GM18858 (cell line): ENCODE measurements at regions not wholly inside any gene's neighbourhood (a gene's known extent, or its start where the extent isn't known, plus 50 kb on each side); places are given as distances from the start of the nearest gene placed in this dataset.

Source experiments
- ATAC-seq: cut with Tn5 transposase; IDR thresholded peaks from one replicate; pipeline ENCODE4 v1.9.1; 2021; ENCODE audit not compliant: unreplicated experiment

DNA sequence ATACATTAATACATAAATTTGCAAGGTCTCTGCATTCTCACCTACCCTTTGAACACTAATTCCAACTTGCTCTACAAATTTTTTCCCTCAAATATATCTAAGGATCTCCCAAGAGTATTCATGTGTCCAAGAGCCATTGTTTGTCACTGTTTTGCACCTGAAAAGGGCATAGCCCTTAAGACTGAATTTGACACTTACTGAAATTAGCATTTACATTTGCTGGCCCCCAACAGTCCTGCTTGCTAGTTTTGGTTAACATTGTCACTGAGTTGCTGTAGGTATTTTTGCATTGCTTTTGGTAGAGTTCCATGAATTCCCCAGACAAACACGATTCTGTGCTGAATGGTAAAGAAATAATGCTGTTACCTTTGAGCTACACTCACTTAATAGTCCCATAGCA, 57.3 kb downstream of the KCNA4 start:
- ATAC-seq = no peak

DNA sequence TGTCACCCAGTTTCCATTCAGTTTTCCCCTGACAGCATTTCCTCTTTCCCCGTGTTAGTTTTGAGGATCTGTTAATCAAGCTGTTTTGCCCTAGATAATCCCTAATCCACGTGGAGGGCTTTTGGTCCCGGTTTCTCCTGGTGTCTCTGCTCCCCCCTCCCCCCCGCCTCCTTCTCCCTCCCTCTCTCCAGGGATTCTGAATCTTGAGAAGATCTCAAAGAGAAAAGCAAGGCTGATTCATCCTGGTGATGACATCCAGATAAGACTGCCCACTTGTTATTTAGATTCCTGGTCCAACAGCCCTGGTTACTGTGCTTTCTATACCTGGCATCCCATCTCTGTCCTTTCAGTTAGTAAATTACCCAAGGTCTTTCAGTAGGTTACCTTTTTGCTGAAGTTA, 59.4 kb downstream of the KCNA4 start:
- ATAC-seq = no peak

DNA sequence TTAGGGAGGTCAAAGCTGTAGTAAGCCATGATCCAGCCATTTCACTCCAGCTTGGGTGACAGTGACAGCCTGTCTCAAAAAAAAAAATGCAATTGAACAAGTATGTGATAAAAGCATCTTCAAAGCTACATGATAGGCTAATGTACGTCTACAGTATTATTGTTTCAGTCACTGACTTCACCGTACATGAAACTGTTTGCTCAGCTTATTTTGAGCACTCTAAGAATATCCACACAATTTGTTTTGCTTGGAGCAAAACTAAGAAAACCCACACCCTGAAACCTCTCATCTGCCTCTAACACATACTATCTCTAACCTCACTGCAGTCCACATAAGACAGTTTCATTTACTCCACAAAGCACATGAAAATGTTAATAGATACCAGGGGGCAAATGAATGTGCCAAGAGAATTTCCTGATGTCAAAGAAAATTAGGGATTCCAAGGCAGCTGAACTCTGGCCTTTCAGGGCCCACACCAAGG, 60.7 kb downstream of the KCNA4 start:
- no peak for ATAC-seq

DNA sequence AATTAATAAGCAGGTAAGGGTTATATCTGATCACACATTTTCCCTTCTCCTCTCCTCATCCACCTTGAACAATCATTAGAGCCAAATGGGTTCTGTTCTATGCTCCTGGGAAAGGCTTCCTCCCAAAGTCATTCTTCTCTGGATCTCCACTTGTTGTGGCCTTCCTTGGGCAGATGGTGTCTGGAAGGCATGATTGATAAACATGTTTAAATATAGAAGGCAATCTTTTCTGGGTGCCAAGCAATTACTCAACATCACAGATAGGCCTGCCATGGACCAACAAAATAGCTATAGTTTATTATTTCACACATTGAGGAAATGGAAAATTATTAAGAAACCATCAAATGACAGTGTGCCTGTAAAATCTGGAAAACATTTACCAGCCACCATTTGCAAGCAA, 73.5 kb downstream of the KCNA4 start:
- ATAC-seq = no peak

DNA sequence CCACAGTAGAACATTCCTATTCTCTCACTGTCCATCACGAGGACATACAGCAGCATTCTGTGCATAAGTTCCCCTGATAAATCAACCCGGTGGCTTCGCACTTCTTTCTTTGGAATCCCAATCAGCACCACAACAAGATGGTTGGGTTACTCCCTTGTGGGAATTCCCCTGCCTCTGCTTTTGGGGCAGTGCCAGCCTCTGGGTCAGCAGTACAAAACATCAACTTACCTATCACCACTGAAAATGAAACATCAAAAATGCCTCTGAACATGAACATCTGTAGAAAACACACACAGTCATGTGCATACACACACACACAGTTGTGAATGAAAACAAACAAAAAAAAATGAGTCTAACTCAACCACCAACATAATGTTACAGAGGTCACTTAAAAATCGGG, 79.3 kb downstream of the KCNA4 start:
- no peak for ATAC-seq

DNA sequence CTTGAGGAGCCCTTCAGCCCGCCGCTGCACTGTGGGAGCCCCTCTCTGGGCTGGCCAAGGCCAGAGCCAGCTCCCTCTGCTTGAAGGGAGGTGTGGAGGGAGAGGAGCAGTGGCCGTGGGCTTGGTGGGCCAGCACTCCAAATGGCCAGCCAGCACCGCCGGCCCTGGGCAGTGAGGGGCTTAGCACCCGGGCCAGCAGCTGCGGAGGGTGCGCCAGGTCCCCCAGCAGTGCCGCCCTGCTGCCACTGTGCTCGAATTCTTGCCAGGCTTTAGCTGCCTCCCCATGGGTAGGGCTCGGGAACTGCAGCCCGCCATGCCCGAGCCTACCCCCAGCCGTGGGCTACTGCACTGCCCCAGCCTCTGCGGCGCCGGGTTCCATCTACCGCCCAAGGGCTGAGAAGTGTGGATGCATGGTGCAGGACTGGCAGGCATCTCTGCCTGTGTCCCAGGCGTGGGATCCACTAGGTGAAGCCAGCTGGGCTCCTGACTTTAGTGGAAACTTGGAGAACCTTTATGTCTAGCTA, 82.7 kb downstream of the KCNA4 start:
- ATAC-seq = no peak

DNA sequence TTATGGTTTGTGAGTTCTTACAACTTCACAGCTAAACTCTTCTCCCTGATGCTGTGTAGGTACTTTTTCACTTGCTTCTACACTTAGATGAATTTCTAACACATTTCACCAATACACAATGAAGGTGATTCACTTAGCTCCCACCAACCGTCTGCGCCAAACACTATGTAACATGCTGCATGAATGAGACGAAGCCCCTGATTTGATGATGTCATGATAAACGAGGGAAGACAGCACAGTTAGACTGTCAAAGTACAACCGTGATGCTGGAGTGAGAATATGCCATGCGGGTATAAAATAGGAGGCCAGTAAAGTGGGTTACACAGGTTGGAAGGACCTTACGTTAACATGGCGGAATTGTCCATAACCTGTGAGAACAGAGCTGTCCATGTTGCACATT, 100.8 kb downstream of the KCNA4 start:
- no peak for ATAC-seq

DNA sequence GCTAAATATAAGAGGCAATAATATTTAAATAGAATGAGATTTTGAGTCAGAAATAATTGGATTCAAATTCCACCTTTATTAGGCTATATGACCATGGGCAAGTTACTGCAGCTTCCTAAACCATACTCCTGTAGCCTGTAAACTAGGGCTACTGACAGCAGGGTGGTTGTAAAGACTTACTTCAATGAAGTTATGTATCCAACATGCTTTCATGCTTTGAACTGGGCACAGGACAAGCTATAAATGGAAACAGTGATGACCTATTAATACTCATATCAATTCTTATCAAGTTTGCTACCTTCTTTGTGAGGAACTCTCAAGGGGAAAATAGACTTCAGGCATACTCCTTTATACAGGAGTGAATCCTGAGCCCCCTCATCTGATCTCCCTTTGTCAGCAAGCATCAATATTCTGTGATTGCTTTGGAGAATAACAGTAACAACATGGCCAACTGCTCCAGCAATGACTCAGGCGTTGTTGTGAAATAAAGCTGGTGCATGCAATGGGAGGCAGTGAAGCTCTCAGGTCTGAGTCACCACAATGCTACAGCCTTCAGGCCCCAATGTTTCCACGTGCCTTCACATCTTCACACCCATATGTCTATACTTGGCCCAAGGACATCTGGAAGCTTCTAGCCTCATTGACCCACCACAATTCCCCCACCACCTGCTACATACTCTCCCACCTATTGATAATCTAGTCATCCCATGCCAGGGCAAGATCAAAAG, 102.5 kb downstream of the KCNA4 start:
- ATAC-seq = no peak

DNA sequence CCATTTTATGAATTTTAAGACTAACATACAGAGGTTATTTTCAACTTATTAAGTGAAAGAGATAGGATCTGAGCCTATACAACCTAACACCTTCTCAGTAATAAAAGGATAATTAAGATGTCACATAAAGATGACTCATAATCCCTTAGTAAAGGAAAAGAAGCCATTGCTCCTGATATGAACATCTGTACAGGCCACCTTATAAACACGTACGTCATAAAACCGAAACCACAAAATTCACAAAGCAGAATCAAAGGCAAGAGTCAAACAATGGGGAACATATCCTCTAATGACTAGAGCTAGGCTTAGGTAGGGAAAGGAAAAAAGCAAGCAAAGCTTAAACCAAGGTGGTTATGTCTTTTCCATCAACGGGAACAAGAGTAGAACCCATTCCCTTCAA, 103.5 kb downstream of the KCNA4 start:
- ATAC-seq = no peak

DNA sequence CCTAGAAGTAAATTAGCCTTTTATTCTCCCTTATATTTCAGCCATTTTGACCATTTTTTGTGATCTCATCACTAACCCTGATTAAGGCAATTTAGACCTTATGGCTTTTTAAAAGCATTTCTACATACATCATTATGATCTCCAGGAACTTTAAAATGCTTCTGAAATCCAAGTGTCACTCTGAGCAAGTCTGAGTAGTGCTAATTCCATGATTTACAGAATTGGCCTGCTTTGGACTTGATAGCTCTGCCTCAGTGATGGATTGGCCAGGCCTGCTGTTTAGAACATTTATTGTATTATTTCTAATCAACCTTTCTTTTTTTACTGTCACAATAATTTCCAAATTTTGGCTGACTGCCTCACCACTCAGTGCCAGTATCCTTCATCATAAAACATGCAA, 116.4 kb downstream of the KCNA4 start:
- no peak for ATAC-seq

DNA sequence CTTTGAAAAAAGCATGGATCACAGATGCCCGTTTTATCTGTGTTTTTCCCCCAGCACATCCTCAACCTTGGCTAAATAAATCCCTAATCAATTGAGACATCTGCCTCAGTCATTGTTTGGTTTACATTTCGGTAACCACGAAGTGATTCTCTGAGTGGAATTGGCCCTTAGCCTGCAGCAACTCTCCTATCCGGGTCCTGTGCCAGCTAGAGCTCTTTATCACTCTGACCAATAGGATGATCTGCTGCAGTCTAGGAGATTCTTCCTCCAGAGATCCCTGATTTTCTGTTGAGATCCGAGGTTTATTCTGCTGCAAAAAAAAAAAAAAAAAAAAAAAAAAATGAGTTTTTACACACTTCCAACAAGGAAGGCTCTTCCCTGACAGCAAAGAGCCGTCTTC, 137.3 kb downstream of the KCNA4 start:
- ATAC-seq = no peak

DNA sequence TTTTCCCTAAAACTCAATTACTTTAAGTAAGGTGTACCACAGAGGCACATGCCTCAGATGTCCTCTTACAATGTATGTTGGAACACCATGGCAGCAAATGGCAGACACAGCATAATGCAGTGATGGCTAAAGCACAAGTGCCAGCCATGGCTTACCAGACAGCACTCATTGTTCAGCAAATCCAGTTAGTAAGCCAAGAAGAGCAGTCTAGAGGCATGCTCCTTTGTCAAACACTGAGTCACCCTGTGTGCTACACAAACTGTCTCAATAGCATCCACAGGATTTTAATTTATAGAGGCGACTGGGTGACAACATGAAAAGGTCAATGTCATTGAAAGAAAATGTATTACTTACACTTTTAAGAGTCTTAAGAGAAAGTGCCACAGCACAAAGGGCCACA, 140.6 kb downstream of the KCNA4 start:
- no peak for ATAC-seq

DNA sequence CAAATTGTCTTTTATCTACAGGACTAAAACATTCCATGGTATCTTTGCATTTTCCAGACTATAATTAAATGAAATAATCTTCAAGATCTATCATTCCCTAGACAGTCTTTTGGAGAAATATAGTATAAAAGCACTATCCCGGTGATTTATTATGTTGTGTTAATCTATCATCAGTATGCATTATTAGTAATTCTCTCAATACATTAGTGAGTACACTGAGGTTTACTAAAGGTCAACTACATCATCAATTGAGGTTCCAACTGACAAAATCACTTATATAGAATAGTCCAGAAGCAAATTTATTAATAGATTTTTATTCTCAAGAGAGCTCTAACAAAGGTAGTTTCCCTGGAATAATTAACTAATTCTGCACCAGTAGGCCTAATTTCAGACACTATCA, 169.6 kb downstream of the KCNA4 start:
- ATAC-seq = no peak

DNA sequence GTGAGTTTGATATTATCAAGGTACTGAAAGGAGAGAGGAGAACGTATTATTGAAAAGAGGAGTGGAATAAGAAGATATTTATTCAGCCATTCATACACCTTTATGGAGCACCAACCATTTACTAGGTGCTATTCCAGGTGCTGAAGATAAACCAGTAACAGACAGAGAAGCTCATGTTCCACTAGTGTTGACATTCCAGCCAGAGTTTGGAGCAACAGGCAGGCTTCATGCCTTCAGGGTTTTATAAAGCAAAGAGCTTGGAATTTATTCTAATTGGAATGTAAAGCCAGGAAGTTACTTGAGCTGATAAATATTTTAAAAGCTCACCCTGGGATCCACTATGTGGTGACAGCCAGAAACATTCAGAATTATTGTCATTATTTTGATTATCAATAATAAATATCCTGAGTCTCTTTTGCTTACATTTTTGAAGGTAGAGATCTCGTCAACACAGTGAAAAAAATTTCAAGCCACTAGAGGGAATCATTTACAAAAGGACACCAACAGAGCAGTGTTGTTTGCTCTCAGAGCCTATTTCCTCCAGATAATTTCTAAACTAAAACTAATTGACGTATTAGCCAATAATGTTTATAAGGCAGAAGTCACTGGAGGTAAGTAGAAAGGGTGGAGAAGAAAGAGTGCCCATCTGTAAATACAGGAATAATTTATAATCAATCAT, 172.0 kb downstream of the KCNA4 start:
- ATAC-seq = no peak

DNA sequence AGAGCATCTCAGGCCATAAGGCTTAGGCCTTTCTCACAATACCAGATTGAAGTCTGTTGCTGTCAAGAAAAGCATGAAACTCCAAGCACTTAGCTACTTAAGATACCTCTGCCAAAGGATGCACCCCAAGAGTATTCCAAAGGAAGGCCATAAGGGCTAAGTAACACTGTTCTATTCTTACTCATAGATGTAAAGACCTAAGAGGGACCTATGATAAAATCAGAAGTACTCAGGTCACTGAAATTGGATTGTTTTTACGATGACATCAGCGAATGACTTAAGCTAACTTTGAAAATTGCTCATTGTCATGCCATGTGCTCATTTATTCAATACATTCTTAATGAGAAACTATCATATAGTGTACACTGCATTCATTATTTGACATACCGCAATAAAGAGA, 172.8 kb downstream of the KCNA4 start:
- no peak for ATAC-seq

DNA sequence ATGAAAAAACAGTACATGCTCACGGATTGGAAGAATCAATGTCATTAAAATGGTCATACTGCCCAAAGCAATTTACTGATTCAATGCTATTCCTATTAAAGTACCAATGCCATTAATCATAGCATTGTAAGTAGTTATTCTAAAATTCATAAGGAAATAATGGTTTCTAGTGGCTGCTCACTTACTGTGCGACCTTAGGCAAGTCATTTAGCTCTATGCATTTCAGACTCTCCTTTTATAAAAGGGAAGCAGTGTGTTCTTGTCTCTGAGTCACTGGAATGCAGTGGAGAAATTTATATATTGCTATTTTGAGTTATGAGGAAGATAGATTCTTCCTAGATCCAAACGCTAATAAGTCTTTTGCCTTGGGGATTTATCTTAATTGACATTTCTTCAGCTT, 174.8 kb downstream of the KCNA4 start:
- no peak for ATAC-seq

DNA sequence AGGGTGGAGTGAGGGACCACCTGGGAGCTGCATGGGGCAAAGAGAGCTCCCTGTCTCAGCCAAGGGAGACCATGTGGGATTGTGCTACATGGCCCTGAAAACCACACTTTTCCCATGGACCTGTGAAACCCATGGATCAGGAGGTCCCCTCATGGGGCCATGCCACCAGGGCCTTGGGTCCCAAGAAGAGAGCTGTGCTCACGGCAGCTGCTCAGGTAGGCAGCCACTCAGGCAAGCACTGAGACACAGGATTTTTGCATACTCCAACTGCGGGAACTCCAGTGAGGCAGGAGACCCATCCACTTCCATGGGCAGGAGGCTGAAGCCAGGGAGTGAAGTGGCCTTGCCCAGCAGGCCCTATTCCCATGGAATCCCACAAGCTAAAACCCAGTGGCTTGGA, 190.0 kb downstream of the KCNA4 start:
- ATAC-seq = no peak

DNA sequence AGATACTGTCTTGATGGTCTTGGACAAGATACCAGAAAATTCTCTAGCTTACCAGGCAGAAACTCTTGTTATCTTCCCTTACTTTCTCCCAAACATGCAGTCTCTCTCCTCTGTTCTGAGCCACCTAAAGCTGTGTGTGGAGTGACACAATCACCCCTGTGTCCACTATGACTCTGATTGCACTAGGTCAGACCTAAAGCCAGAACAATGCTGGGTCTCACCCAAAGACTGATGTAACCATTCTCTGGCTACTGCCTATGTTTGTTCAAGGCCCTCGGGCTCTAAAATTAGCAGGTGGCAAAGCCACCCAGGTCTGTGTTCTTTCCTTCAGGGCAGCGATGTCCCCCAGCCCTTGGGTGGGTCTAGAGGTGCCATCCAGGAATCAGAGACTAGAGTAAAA, 200.5 kb downstream of the KCNA4 start:
- ATAC-seq = no peak

DNA sequence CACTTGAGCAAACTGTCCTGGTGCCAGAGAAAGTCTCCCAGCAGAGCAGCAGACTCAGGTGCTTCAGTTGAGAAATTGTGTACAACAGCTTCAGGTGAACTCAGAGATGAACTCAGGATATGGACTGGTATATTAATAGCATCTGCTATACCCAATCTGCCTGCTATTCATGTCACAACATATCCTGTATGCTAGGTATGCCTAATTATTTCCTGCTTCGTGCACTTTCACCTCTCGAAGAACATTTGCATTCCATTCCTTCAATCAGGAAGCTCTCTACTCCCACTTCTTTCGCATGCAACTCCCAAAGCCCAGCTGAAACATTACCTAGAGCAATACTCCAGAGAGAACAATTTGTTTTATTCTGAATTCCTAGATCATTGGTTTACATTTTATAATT, 207.7 kb downstream of the KCNA4 start:
- no peak for ATAC-seq

DNA sequence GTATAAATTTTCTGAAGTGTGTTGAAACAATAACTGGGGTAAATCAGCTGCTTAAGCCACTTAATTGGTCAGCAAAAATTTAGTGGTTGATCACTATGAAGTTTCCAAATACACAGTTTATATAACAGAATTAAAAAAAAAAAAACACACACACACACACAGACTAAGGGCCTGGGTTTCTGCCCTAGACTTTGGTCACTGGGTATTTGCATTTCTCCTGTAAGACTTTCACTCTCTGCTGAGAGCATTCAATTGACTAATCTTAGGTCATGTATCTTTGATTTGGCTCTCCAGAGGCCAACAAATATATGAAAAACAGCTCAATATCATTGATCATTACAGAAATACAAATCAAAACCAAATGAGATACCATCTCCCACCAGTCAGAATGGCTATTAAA, 214.3 kb downstream of the KCNA4 start:
- no peak for ATAC-seq

DNA sequence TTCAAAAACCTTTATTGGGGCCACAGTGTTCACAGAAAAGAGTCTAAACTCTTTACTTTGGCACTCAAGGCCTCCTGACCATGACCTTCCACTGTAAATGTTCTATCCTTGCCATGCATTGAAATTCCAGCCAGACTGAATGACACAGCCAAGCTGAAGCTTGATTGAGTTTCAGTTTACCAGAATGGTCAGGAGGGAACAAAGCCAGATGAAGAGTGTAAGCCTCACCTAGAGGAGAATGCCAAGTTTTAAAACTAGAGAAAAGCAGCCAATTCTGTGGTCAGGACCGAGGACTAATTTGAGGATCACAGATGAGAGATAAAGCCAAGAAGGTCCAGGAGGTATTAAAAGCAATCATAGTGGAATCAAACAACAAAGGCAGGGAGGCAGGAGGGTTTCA, 215.3 kb downstream of the KCNA4 start:
- ATAC-seq = no peak

DNA sequence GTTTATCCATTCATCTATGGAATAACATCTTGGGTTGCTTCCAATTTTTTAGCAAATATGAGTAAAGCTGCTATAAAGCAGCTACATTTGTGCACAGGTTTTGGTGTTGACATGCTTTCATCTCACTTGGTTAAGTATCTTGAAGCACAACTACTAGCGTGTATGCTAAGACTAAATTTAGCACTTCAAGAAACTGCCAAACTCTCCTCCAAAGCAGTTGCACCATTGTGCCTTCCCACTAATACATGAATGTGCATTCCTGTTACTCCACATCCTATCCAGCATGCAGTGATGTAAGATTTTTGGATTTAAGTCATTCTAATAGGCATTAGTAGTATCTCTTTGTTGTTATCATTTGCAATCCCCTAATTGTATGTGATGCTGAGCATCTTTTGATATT, 230.7 kb downstream of the KCNA4 start:
- ATAC-seq = no peak

DNA sequence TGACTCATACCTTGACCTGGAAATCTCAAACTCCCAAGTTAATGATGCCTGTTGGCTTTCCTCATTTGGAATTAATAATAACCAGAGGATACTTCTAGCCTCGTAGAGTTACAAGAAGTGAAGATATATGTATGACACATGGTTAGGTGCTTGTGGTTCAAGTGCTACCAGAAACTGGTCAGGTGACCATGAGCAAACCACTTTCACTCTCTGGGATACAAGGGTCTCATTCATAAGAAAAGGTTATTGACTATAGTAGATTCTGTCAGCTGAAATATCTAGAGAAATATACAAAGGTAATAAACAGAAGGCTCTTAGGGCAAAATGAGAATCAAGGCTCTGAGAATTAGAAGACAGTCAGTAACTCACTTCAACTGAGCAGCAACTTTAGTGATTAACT, 233.3 kb downstream of the KCNA4 start:
- no peak for ATAC-seq
